HuH-7 (cell line): ENCODE measurements at regions not wholly inside any gene's neighbourhood (a gene's known extent, or its start where the extent isn't known, plus 50 kb on each side); places are given as distances from the start of the nearest gene placed in this dataset.
"Not testable (repeated sequence)": the region's sequence is repeated elsewhere in the genome, so short reads cannot be mapped to it uniquely, and the experiment has no call there.

Experiments
- DNase-seq: peaks from one replicate; pipeline ENCODE4 v3.0.0; 2011; ENCODE audit warnings: low spot score

DNA sequence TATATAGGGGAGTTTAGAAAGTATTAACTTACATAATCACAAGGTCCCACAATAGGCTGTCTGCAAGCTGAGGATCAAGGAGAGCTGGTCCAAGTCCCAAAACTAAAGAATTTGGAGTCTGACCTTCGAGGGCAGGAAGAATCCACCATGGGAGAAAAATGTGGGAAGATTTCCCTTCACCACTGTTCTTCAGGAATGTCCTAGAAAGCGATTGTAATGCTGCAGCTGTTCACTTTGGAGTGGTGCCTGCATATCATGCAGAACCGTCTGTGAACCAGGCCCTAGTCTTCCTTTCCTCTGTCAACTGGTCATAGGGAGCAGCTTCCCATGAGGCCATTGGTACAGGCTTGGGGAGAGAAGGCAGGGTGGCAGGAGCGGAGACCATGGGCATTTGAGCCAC, 497.9 kb upstream of the ARPP21 start:
- DNase-seq: no peak

DNA sequence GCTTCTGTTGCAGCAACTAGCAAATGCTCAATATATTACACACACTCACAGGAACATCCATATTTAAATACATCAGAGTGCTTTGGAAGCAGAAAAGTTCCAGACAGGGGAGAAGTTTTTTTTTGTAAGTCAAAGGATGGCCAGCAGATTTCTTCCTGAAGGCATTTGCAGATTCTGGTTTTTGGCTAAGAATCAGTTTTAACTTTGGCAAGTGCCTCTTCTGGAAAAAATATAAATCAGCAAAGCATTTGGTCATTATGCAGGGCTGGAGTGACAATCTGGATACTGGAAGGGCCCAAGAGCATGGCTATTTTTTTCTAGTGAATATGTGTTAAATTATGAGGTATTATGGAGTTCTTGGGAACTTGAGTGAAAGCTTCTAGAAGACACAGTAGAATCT, 495.3 kb upstream of the ARPP21 start:
- DNase-seq: no peak

DNA sequence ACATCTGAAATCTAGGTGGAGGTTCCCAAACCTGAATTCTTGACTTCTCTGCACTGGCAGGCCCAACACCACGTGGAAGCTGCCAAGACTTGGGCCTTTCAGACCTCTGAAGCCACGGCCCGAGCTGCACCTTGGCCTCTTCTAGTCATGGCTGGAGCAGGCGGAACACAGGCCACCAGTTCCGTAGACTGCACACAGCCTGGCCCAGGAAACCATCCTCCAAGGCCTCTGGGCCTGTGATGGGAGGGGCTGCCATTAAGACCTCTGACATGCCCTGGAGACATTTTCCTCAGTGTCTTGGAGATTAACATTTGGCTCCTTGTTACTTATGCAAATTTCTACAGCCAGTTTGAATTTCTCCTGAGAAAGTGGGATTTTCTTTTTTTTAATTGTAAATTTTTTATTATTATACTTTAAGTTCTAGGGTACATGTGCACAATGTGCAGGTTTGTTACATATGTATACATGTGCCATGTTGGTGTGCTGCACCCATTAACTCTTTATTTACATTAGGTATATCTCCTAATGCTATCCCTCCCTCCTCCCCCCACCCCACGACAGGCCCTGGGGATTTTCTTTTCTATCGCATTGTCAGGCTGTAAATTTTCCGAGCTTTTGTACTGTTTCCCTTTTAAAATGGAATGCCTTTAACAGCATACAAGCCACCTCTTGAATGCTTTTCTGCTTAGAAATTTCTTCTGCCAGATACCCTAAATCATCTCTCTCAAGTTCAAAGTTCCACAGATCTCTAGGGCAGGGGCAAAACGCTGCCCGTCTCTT, 492.9 kb upstream of the ARPP21 start:
- DNase-seq: not testable (repeated sequence)

GRCh38 chr3:35183927-35184675, 455.2 kb upstream of the ARPP21 start:
- no peak for DNase-seq

- no peak for DNase-seq
Observed at GRCh38 chr3:35184775-35185174, 454.6 kb upstream of the ARPP21 start.

DNA sequence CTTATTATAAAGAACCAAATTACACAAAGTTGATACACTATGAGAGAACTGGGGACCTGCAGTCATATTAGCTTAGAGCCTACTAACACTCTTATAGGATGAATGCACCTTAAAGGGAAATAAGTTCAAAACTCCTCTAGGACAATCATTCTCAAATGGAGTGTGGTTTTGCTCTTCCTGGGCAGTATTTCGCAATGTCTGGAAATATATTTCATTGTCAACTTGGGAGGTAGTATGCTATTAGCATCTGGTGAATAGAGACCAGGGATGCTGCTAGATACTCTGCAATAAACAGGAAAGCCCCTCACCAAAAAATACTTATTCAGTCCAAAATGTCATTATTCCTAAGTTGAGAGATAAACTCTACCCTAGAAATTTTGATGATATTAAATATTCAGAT, 451.4 kb upstream of the ARPP21 start:
- DNase-seq: no peak

DNA sequence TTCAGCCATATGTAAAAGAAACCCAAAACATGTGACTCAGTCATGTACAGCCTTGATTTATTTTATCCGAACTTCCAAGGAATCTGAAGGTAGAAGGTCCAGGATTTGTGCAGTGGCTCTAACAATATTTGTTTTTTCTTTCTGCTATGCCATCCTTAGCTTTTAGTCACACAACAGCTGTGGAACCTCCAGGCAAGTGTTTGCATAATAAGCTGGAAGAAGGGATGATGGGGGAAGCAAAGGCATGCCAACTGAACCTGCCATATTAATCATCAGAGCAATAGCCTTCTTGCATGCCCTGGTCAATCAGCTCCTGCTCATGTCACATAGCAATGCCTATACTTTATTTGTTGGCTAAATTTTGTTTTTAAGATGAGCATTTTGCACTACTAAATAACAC, 444.7 kb upstream of the ARPP21 start:
- DNase-seq: no peak

DNA sequence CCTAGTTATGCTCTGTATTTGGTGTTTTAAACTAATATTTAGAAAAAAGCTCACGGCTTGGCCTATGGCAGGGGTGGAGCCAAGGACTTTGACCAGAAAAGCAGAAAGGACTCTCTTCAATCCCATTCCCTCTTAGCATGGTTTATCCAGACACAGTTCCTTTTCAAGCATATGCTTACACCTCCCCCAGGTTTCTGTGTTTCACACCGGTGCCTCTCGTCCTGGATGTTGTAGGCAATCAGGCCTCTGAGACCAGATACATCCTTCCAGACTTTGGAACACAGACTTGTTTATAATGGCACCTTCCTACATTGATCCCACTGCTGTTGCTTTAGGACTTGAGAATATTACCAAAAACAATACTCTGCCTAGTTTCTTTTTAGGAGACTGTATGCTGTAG, 440.5 kb upstream of the ARPP21 start:
- DNase-seq: no peak

- no peak for DNase-seq
Observed at GRCh38 chr3:35200056-35200455, 439.3 kb upstream of the ARPP21 start.

GRCh38 chr3:35201211-35201610, 438.1 kb upstream of the ARPP21 start:
- DNase-seq: no peak

GRCh38 chr3:35215525-35216500, 423.5 kb upstream of the ARPP21 start:
- no peak for DNase-seq

DNA sequence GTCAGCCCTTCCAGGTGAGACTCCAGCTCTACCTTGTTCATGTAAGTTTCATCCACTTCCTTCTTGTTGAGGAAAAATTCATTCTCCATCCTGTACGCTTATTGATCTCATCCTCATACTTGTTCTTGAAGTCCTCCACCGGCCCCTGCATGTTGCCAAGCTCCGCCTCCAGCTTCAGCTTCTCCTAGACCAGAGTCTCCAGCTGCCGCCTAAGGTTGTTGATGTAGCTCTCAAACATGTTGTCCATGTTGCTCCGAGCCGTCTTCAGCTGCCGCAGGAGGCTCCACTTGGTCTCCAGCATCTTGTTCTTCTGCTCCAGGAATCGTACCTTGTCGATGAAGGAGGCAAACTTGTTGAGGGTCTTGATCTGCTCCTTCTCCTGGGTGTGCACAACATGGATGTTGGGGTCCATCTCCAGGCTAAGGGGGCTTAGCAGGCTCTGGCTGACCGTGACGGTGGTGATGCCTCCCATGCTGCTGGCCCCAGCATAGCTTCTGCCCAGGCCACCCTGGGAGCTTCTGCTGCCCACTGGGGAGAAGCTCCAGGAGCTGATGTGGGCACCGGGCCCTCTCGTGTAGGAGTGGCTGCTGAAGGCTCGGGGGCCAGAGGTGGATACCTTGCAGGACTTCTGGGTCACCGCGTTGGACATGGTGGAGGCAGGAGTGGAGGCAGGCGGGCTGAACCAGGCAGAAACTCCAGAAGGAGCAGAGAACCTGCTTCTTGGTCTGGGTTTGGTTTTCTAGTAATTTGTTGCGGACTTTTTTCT, 422.6 kb upstream of the ARPP21 start:
- DNase-seq: no peak

DNA sequence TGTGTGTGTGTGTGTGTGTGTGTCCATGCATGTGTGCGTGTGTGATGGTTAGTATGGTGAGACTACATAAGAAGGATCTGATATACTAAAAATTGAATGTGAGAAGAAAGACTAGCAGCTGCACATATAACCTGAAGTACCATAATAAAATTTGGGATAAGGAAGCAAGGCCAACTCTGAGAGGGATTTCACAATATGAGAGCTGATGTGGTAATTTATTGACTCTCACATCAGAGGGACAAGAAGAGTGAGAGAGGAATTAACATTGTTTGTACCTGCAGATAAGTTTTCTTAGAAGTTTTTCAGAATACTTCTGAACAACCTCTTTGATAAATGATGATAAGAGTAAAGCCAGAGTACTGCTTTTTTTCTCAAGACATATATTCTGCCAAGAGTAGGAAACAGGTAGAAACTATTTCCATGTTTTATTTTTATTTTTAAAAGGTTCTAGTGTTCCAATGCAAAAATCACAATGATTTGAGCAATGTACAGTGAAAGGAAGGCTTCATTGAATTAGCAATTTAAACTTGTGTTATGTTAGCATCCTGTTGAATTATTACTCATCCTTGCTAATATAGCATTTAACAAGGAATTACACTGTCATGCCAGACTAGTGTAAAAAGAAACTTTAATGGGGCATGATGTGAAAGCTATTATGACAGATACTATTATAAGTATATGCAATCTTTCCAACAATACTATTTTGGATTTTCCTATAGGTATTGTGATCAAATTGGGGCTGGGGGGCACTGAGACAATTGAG, 415.5 kb upstream of the ARPP21 start:
- no peak for DNase-seq

DNA sequence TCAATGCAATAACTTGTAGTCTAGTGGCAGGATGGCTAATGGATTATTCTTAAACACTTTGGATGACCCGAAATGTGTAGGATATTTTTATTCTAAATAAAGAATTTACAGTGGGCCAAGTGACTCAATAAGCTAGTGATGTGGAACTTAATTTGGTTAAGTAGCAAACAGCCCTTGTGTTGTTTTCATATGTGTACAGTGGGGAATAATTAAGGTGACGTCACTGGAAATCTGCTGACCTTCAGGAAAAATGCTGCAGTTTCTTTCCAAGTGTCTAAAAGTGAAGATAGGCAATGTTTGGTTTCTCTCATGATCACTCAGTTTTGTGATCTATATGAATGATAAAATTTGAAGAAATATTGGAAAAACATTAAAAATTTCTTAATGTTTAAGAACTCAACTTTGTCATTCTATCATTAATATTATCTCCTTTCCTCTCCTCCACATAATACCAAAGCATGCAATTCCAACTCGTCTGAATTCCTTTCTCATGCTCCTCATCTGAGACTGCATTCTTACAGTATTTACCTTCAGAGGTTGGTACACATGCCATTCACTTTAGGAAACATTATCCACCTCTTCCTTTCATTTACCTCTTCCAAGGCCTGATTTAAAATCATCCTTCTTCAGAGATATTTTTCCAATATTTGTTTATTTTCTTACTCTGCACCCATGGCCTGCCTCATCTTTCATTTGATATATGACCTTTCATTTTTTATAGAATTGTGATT, 414.6 kb upstream of the ARPP21 start:
- no peak for DNase-seq

DNA sequence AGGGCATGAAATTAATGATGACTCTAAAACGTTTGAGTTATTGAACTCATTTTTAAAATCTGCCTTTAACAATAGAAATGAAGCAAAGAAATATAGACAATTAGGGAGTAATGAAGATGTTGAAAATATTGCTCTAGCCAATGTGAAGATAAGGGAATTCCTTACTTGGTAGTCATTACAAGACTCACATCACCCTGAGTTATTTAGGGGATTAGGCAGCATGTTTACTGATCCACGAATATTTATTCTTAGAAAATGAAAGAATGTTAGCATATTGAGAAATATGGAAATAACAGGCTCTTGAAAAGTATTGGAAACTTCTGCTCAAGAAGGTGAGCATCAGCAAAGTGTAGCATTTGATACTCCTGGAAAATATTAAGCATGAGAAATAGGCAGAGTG, 398.1 kb upstream of the ARPP21 start:
- DNase-seq: no peak

DNA sequence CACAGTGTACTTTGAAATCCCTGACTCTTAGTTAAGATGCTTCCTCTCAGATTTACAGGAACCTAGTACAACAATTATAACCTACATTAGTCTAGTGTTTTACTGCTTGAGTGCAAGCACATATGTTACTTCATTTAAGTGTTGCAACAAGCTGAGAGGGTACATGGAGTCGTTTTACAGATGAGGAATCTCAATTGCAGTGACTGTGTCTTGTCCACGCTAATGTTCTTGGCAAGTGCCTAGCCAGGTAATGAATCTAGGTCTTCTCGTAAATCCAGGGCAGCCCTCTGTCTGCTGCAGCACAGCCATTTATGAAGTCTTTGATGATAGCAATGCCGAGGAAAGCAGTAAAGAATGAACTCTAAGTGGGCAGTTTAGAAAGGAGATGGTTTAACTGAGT, 384.4 kb upstream of the ARPP21 start:
- no peak for DNase-seq

- DNase-seq: no peak
Observed at GRCh38 chr3:35257641-35258040, 381.7 kb upstream of the ARPP21 start.

- DNase-seq: no peak
Observed at GRCh38 chr3:35262406-35262805, 376.9 kb upstream of the ARPP21 start.

DNA sequence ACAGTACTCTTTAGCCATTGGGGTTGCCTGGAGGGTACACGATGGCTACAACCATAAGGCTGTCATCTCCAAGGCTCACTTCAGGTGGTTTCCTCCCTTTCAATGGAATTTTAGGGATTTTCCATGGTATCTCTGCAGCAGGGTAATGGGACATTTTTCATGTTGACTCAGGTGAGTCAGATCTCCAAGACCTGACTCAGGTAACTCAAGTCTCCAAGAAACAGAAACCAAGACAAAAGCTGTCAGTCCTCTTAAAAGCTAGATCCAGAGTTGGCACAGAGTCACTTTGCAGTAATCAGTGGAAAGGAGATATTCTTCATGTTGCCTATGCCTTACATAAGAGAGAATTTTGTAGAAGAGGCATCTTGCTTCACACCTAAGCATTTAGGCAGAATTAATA, 375.8 kb upstream of the ARPP21 start:
- DNase-seq: no peak

GRCh38 chr3:35266065-35266464, 373.3 kb upstream of the ARPP21 start:
- not testable (repeated sequence) for DNase-seq
